WTC11 (cell line): ENCODE measurements at regions not wholly inside any gene's neighbourhood (a gene's known extent, or its start where the extent isn't known, plus 50 kb on each side); places are given as distances from the start of the nearest gene placed in this dataset.

Experiments used
- ATF2 ChIP-seq: sonication (generic); formaldehyde crosslinking; IDR thresholded peaks from 2 replicates; pipeline ENCODE4 v1.8.1; 2022; ENCODE audit warnings: low read depth, missing genetic modification reagents, borderline replicate concordance
- ESRRA ChIP-seq: sonication (generic); formaldehyde crosslinking; IDR thresholded peaks from 2 replicates; pipeline ENCODE4 v1.8.1; 2022; ENCODE audit warnings: mild to moderate bottlenecking, missing genetic modification reagents, borderline replicate concordance
- GABPB1 ChIP-seq: sonication (generic); formaldehyde crosslinking; IDR thresholded peaks from 2 replicates; pipeline ENCODE4 v1.8.1; 2023; ENCODE audit warnings: mild to moderate bottlenecking, missing genetic modification reagents
- IRF2 ChIP-seq: sonication (generic); formaldehyde crosslinking; IDR thresholded peaks from 2 replicates; pipeline ENCODE4 v1.8.0; 2022; ENCODE audit warnings: low read depth, missing genetic modification reagents, borderline replicate concordance
- JUN ChIP-seq: sonication (generic); formaldehyde crosslinking; IDR thresholded peaks from 2 replicates; pipeline ENCODE4 v1.8.0; 2023; ENCODE audit warnings: mild to moderate bottlenecking, missing genetic modification reagents
- NR1H2 ChIP-seq: sonication (generic); formaldehyde crosslinking; IDR thresholded peaks from 2 replicates; pipeline ENCODE4 v1.9.0; 2021; ENCODE audit warnings: mild to moderate bottlenecking, moderate library complexity, missing genetic modification reagents
- TF ChIP-seq, protein P1 (sequence below): fragments of 200-600 bp; IDR thresholded peaks from 2 replicates; pipeline ENCODE4 v1.8.0; 2022; ENCODE audit warnings: antibody characterized with exemption
- TF ChIP-seq, protein P2 (sequence below): sonication (generic); formaldehyde crosslinking; IDR thresholded peaks from 2 replicates; pipeline ENCODE4 v1.8.0; 2023; ENCODE audit warnings: mild to moderate bottlenecking, missing genetic modification reagents

- TF ChIP-seq, protein P1, sequence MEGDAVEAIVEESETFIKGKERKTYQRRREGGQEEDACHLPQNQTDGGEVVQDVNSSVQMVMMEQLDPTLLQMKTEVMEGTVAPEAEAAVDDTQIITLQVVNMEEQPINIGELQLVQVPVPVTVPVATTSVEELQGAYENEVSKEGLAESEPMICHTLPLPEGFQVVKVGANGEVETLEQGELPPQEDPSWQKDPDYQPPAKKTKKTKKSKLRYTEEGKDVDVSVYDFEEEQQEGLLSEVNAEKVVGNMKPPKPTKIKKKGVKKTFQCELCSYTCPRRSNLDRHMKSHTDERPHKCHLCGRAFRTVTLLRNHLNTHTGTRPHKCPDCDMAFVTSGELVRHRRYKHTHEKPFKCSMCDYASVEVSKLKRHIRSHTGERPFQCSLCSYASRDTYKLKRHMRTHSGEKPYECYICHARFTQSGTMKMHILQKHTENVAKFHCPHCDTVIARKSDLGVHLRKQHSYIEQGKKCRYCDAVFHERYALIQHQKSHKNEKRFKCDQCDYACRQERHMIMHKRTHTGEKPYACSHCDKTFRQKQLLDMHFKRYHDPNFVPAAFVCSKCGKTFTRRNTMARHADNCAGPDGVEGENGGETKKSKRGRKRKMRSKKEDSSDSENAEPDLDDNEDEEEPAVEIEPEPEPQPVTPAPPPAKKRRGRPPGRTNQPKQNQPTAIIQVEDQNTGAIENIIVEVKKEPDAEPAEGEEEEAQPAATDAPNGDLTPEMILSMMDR: no peak
- TF ChIP-seq ESRRA (CRISPR knock-in tag) (no peak), JUN (no peak), ATF2 (CRISPR knock-in tag) (no peak), GABPB1 (no peak), NR1H2 (CRISPR knock-in tag) (no peak), IRF2 (CRISPR knock-in tag) (no peak)
- TF ChIP-seq, protein P2, sequence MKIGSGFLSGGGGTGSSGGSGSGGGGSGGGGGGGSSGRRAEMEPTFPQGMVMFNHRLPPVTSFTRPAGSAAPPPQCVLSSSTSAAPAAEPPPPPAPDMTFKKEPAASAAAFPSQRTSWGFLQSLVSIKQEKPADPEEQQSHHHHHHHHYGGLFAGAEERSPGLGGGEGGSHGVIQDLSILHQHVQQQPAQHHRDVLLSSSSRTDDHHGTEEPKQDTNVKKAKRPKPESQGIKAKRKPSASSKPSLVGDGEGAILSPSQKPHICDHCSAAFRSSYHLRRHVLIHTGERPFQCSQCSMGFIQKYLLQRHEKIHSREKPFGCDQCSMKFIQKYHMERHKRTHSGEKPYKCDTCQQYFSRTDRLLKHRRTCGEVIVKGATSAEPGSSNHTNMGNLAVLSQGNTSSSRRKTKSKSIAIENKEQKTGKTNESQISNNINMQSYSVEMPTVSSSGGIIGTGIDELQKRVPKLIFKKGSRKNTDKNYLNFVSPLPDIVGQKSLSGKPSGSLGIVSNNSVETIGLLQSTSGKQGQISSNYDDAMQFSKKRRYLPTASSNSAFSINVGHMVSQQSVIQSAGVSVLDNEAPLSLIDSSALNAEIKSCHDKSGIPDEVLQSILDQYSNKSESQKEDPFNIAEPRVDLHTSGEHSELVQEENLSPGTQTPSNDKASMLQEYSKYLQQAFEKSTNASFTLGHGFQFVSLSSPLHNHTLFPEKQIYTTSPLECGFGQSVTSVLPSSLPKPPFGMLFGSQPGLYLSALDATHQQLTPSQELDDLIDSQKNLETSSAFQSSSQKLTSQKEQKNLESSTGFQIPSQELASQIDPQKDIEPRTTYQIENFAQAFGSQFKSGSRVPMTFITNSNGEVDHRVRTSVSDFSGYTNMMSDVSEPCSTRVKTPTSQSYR (CRISPR knock-in tag): no peak
These were observed 66.0 kb downstream of the ARL6IP4 start for GRCh38 chr12:123046431-123046830.
